NCI-H1092 (cell line): ENCODE measurements at regions not wholly inside any gene's neighbourhood (a gene's known extent, or its start where the extent isn't known, plus 50 kb on each side); places are given as distances from the start of the nearest gene placed in this dataset.

ENCODE experiments used
- DNase-seq: peaks from one replicate; lab custom pipeline; 2025; lab: John Stamatoyannopoulos, UW

GRCh38 chr6:142682985-142683384 is 262.0 kb downstream of the HIVEP2 start:
- no peak for DNase-seq

- no peak for DNase-seq
Observed at GRCh38 chr6:142683714-142684141, 261.2 kb downstream of the HIVEP2 start.

GRCh38 chr6:142684371-142684770 is 260.6 kb downstream of the HIVEP2 start:
- DNase-seq = no peak

- DNase-seq = no peak
Observed at GRCh38 chr6:142685852-142686506, 259.0 kb downstream of the HIVEP2 start.

GRCh38 chr6:142686507-142686887 is 258.5 kb downstream of the HIVEP2 start:
- no peak for DNase-seq

GRCh38 chr6:142692942-142693341 is 252.0 kb downstream of the HIVEP2 start:
- DNase-seq = peak; percentile 21

GRCh38 chr6:142693441-142693840 is 251.5 kb downstream of the HIVEP2 start:
- DNase-seq = no peak

GRCh38 chr6:142694054-142694453 is 250.9 kb downstream of the HIVEP2 start:
- DNase-seq = no peak

- DNase-seq = no peak
Observed at GRCh38 chr6:142695016-142695415, 250.0 kb downstream of the HIVEP2 start.

GRCh38 chr6:142696123-142697000 is 248.6 kb downstream of the HIVEP2 start:
- no peak for DNase-seq

GRCh38 chr6:142697001-142697335 is 248.0 kb downstream of the HIVEP2 start:
- no peak for DNase-seq

GRCh38 chr6:142697922-142698321 is 247.1 kb downstream of the HIVEP2 start:
- DNase-seq = no peak

- DNase-seq = no peak
Observed at GRCh38 chr6:142698751-142699150, 246.2 kb downstream of the HIVEP2 start.

GRCh38 chr6:142699391-142699790 is 245.6 kb downstream of the HIVEP2 start:
- no peak for DNase-seq

GRCh38 chr6:142700032-142700431 is 244.9 kb downstream of the HIVEP2 start:
- DNase-seq = no peak

GRCh38 chr6:142700671-142701312 is 244.2 kb downstream of the HIVEP2 start:
- no peak for DNase-seq
